Hindlimb muscle (tissue), 1 donor: ENCODE measurements at regions not wholly inside any gene's neighbourhood (a gene's known extent, or its start where the extent isn't known, plus 50 kb on each side); places are given as distances from the start of the nearest gene placed in this dataset.
"Not testable (repeated sequence)": the region's sequence is repeated elsewhere in the genome, so short reads cannot be mapped to it uniquely, and the experiment has no call there.

Source experiments
- DNase-seq: peaks from one replicate; pipeline ENCODE4 v3.0.0-alpha.2; 2013

DNA sequence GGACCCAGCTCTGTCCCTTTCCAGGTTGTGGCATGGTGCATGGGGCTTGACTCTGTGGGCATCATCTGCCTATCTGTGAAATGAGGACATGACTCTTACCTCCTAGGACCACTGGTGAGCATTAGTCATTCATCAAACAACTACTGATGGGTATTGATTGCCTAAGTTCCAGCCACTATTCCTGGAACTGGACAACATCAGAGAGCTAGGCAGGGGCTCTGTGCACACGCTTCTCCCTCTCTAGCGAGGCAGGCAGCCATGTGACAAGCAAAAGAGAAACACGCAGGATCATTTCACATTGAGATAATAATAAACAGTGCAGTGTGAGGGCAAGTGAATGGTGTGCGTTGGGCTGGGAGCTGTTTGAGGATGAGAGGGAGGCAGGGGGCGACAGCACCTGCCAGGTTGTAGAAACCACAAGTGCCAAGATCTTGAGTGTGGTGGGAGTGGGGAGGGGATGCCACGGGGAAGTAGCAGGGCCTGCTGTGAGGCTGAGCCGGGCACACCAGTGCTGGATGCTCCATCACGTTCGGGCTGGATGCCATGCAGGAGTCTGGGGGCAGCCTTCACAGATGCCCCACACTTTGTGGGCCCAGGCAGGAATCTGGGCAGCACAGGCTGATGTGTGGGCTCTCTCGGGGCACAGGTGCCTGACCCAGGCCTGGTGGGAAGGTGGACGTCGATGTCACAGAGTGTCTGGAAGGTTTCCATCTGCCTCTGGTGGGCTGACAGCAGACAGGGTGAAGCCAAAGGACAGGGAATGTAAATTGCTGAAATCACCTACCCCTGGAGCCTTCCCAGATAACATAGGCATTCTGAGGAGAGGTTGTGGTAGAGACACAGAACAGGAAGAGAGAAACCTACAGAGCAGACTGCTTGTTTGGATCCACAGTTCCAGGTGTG, 405.5 kb downstream of the RPS24 start:
- no peak for DNase-seq

DNA sequence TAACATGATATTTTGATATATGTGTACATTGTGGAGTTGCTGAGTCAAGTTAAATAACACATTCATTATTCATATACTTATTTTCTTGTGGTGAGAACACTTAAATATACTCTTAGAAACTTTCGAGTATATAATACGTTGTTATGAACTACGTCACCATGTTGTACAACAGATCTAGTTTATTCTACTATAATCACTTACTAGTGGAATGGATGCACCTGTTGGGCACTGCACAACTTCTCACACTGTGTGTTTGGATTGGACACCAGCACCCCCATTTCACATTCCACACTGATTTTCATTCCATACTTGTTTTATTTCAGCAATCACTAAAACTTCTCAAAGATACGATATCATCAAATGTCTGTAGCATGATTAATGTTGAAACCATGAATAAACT, 407.3 kb downstream of the RPS24 start:
- DNase-seq, result no peak

DNA sequence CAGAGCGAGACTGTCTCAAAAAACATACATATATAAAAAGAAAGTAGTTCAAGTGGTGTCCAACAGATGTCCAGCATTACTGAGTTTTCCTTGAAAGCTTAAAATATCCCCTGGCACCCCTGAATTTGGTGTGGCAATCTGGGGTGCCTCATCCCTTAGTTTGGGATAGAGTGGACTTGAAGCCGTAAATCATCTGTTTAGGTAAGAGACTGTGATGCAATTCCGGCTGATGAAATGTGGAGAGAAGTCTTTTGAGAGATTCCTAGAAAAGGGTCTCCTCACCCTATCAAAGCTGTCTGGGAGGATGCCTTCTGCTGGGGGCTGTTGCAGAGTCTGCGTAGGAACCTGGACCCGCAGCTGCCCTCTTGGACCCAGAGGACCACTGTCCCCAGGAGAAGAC, 408.0 kb downstream of the RPS24 start:
- no peak for DNase-seq

DNA sequence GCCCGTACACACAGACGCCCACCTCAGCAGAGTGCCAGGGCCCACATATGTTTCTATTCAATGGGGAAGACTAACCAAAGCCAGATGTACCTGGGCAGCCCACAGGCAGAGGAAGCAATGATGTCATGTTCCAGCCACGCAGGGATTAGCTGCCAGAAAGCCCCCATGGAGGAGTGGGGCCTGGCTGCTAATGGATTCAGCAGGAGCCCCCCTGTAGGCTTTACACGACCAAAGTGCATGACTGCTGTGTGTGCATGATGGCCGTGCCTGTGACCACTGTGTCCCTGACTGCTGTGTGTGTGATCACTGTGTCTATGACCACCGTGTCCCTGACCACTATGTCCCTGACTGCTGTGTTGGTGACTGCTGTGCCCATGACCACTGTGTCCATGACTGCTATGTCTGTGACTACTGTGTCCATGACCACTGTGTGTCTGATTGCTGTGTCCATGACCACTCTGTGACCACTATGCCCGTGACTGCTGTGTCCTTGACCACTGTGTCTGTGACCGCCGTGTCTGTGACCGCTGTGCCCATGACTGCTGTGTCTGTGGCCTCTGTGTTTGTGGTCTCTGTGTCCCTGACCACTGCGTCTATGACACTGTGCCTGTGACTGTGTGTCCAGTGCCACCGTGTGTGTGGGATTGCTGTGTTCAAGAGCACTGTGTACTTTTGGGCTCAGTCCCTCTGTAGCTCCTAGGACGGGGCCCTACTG, 409.3 kb downstream of the RPS24 start:
- DNase-seq, result no peak

DNA sequence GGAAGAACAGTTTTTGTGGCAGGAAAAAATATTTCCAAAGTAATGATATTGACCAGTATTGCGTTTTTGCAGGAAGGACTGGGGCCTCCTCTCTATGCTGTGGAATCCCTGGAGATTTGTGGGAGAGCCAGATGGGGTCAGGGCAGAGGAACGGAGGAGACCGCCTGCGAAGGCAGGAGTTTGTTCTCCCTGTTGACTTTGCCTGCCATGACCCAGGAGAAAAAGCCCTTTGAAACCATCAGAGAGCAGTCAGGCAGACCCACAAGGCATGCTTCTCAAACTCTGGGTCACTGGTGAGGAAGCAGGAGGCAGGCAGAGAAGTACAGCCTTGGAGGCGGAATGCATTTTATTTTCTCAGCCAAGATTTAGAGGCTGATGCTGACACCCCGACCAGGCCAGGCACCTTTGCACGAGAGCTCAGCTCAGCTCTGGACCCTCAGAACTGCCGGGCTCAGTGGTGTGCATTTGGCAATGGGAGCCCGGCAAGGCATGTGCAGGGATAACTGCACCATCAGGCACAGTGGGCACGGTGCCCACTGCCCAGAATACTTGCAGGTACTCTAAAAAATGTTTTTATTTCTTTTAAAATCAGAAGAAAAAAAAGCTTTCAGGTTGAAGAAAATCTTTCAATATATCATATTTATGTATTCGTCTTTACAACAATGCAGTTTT, 410.4 kb downstream of the RPS24 start:
- DNase-seq, result no peak

DNA sequence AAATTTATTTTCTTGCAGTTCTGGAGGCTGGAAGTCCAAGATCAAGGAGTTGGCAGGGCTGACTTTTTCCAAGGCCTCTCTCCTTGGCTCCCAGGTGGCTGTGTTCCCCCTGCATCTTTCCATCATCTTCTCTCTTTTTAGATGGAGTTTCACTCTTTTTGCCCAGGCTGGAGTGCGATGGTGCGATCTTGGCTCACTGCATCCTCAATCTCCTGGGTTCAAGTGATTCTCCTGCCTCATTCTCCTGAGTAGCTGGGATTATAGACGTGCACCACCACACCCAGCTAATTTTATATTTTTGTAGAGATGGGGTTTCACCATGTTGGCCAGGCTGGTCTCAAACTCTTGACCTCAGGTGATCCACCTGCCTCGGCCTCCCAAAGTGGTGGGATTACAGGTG, 411.1 kb downstream of the RPS24 start:
- DNase-seq, result not testable (repeated sequence)

DNA sequence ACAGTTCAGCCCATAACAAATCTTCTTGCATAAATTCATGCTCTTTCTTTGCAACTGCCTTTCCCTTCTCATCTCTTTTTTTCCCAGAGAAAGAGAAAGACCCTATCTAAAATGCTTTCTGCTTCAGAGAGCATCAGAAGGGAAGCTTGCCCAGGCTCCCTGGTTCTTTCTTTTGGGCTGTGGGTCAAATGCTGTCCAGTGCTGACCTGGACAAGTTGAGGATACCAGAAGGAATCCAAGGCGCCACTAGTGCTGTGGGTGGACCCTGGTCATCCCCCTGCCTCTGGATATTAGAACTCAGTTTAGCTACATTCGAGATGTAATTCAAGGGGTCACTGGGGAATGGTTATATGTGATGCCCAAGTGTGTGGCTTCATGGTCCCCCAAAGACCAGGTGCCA, 411.6 kb downstream of the RPS24 start:
- no peak for DNase-seq

DNA sequence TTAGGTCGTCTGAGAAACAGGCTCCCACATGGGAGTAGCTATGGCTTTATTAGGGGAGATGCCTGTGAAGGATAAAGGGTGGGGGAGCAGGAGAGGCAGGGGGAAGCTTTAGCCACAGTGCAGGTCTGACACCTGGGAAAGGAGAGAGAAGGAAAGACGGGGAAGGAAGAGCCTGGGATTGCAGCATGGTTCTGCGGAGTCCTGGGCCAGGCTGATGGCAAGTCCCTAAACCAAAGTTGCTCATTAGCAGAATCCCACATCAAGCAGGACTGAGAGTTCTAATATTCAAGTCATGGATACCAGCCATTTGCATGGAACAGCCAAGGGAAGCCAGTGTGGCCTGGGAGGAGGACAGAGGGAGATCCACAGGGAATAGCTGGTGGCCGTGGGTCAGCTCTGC, 414.8 kb downstream of the RPS24 start:
- no peak for DNase-seq

DNA sequence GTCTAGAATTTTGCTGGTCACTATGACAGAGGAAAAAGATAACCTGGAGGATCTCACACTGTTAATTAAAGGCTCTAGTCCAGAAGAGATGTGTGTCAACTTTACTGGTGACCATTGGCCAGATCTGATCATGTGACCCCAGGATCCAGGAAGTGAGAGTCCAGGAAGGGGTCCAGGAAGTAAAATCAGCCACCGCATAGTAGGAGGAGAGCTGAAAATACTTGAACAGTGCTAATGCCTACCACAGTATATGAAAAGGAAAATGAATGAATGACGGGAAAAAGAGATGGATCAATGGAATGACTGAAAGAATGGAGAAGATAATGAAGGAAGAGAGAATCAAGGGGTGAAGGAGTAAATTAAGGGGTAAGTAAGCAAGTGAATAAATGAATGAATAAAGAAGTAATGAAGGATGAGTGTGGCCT, 415.3 kb downstream of the RPS24 start:
- DNase-seq, result no peak

DNA sequence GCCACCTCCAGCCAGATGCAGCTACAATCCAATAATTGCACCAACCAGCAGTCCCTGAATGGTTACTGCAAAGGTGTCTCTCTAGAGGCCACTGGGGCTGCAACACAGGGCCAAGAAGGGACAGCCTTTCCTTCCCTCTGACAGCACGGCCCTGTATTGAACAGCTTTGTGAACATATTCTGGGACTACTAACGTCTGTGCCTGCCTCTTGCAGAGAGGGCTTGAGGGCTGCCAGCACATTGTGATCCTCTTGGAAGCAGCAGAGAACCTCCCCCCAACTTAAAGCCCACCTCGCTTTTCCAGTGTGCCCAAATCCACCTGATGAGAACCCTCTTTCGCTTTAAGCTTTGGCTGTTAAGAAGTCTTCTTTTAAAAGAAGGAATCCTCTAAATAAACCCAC, 415.9 kb downstream of the RPS24 start:
- DNase-seq, result no peak

DNA sequence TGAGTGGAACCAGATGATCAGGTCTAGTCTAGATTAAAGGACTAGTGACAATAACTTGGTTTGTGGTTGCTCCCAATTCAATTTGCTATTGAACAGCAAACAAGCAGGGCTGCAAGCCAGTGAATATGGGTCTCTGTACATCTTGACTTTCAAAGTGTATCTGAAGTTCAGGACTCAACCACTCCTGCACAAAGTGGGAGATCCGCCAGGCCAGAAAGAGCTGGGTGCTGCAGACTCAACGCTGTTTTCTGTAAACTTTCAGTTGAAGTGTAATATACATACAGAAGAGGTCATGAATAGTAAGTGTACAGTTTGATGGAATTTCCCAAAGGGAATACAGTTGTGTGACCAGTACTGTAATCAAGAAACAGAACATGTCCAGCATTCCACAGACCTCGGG, 416.6 kb downstream of the RPS24 start:
- DNase-seq, result no peak

DNA sequence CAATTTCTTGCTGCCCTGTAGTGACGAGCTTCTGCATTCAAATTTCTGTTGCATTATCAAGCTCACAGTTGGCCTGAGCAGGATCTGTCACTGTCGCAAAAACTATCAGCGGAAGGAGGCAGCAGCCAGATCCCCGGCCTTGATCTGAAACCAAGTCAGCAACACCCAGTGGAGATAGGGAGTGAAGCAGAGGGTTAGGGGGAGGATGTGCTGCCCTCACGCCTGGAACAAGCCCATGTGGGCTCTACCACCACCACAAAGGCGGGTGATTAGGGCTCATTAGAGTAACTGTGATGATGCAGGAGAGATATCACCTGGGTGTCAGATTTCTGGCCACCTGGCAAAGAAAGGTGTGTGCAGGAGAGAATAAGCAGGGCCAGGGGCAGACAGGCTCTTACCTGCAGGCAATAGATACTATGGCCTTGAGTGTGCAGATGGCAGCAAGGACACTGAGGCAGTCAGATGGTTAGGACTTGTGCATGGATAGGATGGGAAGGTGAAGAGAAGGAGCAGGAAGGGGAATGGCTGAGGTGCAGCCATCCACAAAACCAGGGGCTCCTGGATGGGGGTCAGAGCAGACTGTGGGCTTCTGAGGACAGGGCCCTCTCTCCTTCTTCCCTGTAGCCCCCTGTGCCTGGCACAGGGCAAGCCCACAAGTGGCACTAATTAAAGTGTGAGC, 417.3 kb downstream of the RPS24 start:
- no peak for DNase-seq

DNA sequence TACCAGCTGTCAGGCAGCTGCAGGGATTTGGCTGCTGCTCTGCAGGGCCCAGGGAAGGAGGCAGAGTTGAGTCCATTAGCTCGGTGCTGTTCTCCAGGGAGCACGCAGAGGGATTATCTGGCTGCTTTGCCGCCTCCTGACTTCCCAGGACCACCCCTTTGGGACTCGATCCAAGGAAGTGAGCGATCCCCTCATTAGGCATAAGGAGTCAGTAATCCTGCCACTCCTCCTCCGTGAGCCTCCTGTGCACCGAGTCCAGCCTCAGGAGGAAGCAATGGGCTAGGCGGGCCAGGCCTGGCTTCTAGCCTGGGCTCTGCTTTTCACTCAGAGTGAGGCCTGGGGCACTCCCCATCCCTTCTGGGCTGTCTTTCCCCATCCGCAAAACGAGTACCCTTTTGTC, 417.9 kb downstream of the RPS24 start:
- DNase-seq, result no peak

DNA sequence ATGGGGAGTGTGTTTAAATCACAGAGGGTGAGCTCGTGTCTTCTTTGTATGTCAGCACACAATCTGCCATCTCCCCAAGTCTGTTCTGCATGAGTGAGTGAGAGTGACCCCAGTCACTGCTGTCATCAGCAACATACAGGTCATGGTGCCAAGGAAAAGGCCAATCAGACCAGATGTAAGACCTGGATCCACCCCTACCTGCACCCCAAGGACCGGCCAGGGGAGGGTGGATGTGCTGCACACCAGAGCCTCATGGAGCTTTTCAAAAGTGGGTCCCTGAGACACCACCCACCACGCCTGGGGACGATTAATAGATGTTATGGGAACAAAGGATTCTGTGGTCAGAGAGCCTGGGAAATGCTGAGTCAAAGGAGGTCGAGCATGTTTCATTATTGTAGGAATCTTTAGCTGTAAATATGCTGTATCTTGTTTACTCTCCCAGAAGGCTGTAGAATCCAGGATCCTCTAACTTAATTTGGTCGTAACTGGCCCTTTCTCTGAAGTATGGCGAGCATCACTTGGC, 420.5 kb downstream of the RPS24 start:
- no peak for DNase-seq

DNA sequence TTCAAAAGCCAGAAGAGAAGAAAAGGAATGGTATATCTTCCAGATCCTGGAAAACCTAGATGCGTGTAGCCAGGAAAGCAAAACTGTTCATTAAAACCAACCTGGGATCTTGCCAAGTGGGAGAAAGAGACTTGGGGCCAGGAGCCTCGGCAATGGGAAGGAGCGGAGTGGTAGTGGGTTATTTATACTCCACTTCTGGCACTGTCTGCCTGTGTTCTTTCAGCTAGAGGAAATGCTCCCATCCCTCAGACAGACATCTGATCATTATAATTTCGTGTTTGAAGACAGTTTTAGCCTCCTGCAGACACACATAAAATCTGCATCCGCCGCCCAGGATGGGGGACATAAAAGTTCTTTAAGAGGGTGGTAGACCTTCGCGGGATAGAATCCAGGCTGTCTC, 421.6 kb downstream of the RPS24 start:
- DNase-seq, result no peak

DNA sequence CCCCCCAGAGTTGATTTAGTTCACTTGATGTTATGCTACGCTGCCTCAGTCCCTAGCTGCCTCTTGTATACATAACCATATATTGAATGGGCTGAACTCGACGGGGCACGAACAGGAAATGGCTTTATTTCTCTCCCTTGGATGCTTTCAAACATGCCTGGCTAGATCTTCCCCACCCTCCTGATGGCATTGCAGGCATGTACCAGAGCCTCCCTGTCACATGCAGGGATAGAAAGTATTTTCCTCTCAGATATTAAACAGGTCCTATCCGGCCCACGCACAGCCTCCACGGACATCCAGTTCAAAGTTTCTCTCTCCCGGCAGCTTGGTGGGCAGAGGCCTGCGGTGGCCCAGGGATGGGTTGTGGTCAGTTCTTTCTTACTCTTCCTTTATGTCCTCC, 422.1 kb downstream of the RPS24 start:
- DNase-seq, result no peak

DNA sequence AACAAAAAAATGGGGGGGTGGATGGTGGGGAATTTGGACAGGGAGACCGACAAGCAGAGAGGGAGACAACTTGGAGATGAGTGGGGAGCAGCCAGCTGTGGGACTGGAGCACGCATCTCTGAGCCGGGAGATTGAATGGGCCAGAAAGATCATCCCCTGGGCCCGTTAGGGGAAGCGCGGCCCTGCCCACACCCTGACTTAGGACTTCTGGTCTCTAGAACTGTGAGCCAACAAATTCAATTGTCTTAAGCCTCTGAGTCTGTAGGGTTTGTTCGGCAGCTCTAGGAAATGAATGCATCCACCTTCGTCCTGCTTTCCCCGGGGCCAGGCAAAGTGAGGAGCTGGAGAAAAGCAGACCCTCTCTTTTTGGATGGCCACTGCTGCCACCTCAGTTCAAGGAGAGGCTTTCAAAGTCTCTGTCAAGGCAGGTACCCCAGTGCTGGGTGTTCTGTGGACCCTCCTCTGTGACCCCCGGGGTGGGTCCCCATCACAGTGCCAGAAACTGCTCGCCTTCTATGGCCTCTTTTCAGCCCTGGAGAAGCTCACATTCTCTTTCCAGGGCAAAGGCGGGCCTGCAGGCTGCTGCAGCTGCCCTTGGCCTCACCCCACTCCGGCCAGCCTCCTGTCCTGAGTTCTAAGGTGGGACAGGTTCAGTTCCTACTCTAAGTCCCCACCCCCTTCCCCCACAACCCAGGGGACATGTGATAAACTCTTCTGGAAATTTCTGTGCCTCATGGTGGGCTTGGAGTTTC, 423.2 kb downstream of the RPS24 start:
- no peak for DNase-seq

DNA sequence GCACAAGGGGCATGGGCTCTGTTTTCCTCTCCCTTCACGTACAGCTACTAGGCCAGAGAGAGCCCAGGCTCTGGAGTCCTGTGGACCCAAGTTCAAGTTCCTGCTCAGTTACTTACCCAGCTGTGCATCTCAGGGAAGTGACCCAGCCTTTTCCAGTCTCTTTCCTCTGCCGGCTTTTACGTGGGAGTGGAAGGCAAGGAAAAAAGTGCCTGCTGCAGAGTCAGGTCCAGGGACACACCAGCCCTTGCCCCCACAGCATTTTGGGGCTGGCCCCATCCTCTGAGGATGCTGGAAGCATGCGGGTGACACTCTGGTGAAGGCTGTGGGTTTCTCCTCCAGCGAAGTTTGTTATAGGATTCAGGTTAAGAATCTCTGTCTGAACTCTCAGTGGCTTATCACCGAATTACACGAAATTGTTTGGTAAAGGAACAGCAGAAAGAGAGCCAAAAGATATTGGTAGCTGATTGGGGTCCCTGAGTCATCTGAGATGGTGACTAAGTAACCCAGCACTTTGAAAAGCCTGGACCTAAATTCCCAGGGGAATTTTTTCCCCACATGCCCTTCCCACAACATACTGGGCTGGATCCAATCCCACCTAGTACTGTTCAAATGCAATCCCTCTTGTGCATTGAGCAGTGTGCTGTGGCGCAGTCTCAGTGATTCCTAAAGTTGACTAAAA, 424.3 kb downstream of the RPS24 start:
- no peak for DNase-seq

DNA sequence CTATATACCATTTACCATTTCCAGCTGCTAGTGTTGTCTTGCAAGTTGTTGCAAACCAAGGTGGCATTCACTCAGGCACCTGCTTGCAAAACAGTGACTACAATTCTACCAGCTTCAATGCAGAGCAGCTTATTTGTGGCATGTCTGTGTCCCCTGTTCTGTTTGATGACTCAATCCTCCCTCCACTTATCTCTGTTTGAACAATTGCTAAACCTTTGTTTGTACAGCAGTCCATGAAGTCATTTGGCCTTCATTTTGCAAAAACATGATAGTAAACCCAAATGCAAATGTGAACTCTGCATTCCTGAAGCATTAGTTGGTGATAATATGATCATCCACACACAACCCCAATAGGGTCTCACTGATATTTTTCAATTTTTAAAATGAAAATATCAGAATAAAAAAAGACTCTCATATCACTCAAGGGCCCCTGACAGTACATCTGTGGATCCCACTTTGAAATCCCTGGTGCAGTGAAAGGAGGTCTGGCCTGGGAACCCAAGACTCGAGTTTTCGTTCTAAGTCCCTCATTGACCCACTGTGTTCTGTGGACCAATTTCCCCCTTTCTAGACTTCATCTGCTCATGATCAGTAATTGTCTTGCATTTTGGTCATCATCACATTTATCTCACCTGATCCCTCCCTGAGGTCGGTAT, 425.4 kb downstream of the RPS24 start:
- no peak for DNase-seq

DNA sequence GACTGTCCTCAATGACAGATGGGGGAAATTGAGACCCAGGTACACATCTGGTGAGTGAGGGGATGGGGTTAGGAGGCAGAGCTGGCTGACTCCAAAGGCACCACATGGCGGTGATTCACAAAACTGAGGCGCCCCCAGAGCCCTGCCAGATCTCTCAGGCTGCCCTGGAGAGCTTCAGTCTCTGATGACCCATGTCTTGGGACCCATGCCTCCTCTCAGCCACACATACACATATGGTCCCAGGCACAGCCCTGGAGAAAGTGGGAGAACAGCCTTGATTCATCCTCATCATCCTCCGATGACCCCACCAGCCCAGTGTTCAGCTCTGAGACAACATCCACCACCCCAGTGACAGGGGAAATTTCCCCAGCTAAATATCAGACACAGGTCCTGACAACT, 426.0 kb downstream of the RPS24 start:
- DNase-seq, result no peak

DNA sequence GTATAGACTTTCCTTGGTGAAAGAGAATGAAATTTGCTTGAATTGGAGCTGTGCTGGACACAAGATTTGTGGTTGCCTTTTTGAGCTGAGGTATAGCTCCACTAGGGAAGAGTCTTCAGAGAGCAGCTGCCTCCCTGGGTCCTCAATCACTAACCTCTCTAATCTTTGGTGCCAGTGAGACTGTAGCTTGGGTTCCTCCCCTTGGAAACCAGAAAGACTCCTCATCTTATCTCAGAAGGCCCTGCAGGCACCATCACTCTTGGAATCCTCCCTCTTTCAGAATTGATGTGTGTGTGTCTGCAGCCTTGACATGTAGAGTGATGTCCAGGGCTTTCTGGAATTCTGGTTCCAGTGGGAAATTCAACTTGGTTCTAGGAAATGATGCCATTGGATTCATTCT, 426.5 kb downstream of the RPS24 start:
- DNase-seq, result no peak
